ENCODE measurements at regions not wholly inside any gene's neighbourhood (a gene's known extent, or its start where the extent isn't known, plus 50 kb on each side); places are given as distances from the start of the nearest gene placed in this dataset.
A peak's percentile ranks its signal among the peaks of the same experiment; 100 is the strongest.
"Not testable (repeated sequence)": the region's sequence is repeated elsewhere in the genome, so short reads cannot be mapped to it uniquely, and the experiment has no call there.

DNA sequence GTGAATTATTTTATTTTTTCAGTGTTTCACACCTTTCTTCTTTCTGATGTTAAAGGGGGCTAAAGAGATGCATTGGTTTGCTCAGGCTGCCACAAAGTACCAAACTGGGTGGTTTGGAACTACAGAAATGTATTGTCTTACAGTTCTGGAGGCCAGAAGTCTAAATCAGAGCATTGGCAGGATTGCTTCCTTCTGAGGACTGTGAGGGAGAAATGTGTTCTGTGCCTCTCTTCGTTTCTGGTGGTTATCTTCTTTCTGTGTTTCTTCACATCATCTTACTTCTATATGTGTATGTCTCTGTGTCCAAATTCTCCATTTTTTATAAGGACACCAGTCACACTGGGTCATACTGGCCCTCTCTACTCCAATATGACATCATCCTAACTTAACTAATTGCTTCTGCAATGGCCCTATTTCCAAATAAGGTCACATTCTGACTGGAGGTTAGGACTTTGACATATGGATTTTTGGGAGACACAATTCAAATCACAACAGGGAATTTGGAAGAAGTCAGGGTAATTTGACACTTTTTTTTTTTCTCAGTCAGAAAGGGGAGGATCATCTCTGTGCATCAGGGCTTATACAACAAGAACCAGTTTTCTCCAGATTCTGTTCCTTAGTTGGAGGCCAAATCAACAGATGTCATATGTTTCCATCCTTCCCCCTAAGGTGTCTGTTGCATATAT lies 188.2 kb downstream of the KCNRG start:
- DNase-seq, result no peak
- no peak for ATAC-seq
- intact Hi-C loops (cut with DNase I, micrococcal nuclease), result no loop called here

DNA sequence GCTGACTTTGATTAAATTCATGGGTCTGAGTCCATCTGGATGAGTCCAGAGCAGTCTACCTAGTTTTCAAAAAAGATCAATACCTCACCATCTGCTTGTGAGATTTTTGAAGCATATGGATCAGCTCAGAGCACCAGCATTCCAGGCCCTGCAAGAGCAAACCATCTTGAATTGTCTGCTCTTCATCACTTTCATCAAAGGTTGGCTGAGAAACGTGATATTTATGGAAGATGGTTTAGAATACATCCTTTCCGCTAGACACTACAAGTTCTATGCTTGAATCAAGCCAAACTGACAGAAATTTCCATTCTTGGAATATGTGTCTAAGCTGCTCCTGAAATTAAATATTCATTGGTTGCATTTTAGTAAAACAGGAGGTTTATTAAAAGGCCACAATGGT lies 190.3 kb downstream of the KCNRG start:
- DNase-seq (no peak), ATAC-seq (no peak)
- intact Hi-C loops (cut with DNase I, micrococcal nuclease), result no loop called here

DNA sequence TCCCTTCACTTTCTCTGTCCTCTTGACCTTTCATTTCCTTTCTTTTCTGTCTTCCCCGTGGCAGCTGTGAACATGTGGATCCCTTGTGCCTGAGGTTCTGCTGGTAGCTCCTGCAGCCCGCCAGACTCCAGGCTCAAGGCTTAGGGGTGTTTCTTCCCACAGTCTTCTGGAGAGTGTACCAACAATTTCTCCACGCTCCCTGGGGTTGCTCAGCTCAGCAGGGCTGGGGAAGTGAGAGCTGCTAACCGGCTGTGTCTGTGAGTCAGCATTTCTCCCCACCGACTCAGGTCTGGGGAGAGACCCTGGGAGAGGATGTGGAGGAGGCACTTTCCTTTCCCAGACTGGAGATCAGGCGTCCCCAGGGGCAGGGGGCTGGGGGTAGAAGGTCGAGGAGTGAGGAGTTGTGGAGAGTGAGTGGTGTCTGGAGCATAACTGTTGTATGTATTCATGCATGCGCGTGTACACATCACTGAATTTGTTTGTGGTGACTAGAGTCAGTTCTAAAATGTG lies 193.6 kb downstream of the KCNRG start:
- intact Hi-C loops (cut with DNase I, micrococcal nuclease), result no loop called here
- ATAC-seq (no peak), DNase-seq (peak; percentile 15 to 50)

DNA sequence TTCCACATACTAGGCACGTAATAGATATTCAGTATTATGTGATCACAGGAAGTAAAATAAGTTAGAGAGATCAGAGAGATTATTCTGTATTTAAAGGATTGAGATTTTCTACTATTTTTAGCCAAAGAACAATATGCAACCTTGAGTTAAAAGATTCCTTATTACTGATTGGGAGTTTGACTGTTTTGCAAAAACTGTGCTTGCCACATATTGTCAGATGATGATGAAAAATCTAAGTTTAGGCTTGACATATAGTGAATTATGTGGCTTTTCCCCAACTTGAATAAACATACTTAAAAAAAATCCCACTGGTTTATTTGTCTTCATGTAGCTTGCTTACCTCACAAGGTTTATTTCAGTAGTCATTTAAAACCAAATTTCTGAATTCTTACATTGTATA lies 194.4 kb downstream of the KCNRG start:
- ATAC-seq, result no peak
- DNase-seq, result no peak
- intact Hi-C loops (cut with DNase I, micrococcal nuclease), result no loop called here

DNA sequence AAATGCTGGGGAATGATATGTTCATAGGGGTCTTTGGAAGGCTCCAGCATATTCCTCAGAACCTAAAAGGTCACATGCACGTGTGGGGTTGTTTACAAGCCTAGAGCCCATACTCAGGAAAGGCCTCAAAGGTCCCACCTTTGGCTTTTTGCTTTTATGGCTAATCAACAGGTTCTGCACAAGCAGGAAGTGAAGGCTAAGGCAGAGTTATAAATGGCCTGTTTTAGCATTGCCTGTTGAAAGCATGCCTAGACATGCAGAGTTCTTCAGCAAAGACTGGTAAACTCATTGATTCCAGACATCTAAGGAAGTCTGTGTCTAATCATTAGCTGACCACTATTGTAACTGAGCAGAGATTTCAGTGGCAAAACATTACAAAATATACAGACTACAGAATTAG lies 198.3 kb downstream of the KCNRG start:
- no peak for DNase-seq
- no peak for ATAC-seq
- intact Hi-C loops (cut with DNase I, micrococcal nuclease), result no loop called here

DNA sequence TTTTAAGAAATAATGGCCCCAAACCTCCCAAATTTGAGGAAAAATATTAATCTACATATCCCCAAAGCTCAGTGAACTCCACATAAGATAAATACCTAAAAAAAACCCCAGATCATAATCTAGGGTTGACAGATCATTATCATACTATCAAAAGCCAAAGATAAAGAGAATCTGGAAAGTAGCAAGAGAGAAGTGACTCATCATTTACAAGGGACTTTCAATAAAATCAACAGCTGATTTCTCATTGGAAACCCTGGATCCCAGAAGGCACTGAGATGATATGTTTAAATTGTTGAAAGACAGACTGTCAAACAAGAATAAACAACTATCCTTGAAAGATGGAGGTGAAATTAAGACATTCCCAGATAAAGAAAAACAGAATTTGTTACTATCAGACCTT lies 199.3 kb downstream of the KCNRG start:
- ATAC-seq, result no peak
- intact Hi-C loops (cut with DNase I, micrococcal nuclease), result no loop called here
- DNase-seq, result no peak

DNA sequence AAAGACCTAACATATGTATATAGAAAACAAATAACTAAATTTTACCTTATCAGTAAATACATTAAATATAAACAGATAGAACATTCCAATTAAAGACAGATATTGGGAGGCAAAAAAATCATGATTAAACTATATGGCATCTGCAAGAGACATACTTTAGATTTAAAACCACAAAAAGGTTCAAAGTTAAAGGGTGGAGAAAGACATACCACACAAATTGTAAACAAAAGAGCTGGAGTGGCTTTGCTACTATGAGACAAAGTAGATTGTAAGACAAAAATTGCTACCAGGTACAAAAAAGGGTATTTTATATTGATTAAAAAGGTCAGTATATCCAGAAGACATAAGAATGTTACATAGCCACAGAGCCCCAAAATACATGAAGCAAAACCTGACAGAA lies 200.2 kb downstream of the KCNRG start:
- no peak for DNase-seq
- ATAC-seq, result no peak
- intact Hi-C loops (cut with DNase I, micrococcal nuclease), result no loop called here

DNA sequence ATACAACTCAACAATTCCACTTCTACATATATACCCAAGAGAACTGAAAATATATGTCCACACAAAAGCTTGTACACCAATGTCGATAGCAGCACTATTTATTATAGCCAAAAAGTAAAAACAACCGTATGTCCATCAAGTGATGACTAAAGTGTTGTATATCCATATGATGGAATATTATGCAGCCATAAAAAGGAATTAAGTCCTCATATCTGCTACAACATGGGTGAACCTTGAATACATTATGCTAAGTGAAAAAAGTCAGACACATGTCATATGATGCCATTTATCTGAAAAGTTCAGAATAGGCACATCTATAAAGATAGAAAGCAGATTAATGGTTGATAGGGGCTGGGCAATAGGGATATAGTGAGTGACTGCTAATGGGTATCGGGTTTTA lies 204.5 kb downstream of the KCNRG start:
- intact Hi-C loops (cut with DNase I, micrococcal nuclease), result no loop called here
- DNase-seq (no peak), ATAC-seq (no peak)

DNA sequence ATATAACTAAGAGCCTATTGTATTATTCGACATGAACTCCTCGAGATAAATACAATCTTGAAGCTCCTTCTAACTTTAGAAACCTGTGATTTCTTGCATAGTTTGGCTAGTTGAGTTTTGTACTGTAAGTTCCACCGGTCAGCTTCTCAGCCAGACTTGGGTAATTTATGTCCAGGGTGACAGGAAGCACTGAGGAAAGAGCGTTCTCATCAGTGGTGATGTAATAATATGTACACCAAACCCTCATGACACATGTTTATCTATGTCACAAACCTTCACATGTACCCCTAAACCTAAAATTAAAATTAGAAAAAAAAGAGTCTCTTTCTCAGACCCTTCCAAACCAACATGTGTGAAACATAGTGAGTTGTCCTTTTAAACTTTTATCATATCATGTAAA lies 205.7 kb downstream of the KCNRG start:
- ATAC-seq, result no peak
- no peak for DNase-seq
- intact Hi-C loops (cut with DNase I, micrococcal nuclease), result no loop called here

DNA sequence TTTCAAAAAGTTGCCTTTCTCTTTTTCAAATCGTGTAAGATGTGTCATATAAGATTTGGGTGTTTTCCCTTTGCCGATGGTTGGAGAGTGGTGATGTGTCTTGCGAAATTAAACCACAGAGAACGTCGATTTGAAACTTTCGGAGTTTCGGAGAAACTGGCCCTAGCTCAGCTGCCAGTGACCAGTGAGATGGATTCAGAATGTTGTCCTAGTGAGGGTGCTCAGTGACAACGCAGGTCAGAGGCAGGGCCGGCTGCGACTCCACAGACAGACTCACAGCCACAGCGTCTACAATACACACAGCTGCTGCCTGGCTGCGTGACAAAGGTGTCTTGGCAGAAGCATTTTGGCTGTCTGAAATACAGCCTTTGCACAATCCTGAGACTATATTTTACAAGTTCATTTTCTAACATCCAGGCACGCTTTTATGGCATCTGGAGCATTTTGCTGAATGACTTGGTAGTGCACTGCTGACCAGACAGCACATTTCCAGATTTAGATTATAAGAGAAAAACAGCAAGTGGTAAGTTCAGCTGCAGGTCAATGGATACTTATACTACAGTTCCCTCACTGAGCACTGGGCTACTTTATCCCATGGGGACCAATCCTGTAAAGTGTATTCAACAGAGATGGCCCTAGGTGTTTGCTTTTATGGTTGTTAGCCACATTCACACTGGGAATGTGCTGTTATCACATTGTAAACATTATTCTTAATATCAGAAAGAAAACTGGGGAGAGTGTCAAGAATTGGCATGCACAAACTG lies 207.5 kb downstream of the KCNRG start:
- DNase-seq, result peak; percentile 45 to 50
- ATAC-seq, result no peak
- intact Hi-C loops (cut with DNase I, micrococcal nuclease), result no loop called here

DNA sequence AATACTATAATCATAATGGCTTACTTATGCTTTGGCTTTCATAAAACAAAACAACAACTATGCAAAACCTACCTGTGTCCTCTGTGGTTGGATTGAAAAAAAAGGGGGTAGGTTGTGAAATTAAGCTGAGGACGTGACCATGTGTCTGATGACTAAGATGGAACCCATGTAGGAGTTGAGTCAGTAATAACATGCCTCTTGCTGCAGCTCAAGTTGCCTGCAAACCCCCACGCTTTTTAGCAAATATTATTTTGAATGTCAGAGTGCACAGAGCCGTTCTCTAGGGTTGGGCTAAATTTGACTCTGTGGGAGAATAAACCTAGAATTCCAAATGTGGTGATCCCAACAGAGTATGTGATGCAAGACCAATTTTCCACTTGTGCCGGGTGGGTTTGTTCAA lies 209.3 kb downstream of the KCNRG start:
- intact Hi-C loops (cut with DNase I, micrococcal nuclease), result no loop called here
- ATAC-seq (no peak), DNase-seq (no peak)

DNA sequence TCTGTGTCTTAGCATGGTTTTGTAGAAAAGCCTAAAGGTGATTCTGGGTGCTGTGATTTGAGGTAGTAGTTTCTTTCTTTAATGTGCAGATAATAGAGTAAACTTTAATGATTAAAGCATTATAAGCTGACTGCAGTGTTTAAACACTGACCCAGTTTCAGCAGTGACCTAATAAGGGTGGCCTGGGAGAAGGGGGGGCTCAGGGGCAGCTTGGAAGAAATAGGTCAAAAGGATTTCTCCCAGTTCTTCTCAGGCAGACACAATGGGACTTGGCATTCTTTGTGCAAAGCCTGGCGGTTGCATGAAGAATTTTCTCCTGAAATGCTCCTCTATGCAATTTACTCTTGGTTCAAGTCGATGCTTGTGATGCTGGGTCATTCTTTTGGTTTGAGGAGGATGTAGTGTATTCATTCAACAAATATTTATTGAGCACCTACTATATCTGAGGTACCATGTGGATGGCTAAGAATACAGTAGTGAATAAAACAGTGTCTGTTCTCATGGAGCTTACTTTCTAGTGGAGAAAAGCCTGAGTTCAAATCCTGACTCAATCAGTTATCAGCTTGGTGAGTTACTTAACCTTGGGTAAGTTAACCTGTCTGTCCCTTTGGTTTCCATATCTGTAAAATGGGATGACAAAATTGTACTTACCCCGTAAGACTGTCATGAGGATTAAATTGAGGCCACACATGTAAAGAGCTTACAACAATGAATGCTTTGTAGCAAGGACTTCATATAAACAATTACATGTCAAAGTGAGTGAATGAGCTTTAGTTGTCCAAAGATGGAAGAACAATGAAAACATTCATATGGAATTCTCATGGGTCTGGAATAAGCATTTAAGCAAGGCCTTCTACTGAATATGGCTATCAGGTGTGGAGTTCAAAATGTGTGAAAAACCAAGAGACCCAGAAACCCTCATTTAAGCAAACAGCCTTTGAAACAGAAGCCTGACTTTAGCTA lies 210.2 kb downstream of the KCNRG start:
- intact Hi-C loops (cut with DNase I, micrococcal nuclease), result no loop called here
- DNase-seq (no peak), ATAC-seq (no peak)

DNA sequence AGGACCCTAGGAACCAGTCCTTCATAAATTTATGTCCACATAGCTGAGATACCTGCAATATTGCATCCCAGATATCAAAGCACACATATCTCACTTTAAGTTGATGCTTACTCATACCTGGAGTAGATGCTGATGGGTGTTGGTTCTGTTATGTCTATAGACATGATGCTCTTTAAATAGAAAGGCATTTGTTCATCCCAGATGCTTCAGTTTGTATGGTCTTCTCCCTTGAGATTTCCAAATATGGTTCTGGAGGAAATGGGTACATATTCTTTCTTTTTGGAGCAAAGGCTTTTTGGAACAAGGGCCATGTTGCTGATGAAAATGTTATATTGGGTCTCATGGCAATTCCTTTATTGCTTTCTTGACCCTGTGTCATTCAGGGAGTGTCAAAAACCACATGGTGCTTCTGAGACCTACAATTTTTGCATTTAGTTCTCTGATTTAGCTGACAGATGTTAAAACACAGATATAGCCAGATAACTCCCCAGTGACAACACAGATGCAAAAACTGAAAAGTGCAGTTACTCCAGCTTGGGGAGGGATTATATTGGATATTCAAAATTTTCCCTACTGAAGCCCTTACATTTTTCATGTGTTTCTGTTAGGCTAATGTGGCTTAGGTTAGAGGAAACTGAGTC lies 211.4 kb downstream of the KCNRG start:
- intact Hi-C loops (cut with DNase I, micrococcal nuclease), result no loop called here
- no peak for ATAC-seq
- no peak for DNase-seq

DNA sequence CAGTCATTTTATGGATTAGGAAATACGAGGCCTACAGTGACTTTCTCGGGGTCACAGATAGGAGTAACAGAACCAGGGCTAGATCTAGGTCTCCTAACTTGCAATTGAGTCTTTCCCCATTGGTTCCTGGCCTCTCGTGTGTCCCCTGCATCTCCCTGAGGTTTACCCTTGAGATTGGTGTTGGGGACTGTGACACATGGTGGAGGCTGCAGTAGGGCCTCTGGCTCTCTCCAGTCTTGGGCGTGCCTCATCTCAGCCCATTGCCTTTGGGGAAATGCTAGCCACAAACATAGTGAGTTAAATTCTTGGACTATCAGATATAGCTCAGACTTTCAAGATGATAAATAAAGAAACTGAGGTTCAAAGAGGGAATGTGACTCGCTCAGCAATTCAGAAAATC lies 212.1 kb downstream of the KCNRG start:
- intact Hi-C loops (cut with DNase I, micrococcal nuclease), result no loop called here
- no peak for ATAC-seq
- DNase-seq, result no peak

DNA sequence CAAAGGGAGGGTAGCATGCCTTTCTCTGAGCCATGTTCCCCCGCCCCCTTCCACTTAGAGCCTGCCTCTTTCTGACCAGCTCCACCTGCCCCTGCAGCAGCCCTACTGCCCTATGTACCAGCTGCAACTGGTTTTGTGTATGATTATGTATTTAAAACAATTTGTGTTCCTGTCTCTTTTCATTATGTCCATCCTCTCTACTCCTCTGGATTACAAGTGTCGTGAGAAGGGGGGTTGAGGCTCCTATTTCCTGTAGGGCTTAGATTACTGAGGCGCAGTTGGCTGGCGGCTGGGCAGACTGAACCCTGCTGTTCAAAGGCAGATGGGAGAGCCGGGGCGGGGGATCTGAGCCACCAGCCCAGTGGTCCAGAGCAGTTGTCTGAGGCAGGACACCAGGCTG lies 213.3 kb downstream of the KCNRG start:
- intact Hi-C loops (cut with DNase I, micrococcal nuclease), result no loop called here
- ATAC-seq, result no peak
- DNase-seq, result no peak

DNA sequence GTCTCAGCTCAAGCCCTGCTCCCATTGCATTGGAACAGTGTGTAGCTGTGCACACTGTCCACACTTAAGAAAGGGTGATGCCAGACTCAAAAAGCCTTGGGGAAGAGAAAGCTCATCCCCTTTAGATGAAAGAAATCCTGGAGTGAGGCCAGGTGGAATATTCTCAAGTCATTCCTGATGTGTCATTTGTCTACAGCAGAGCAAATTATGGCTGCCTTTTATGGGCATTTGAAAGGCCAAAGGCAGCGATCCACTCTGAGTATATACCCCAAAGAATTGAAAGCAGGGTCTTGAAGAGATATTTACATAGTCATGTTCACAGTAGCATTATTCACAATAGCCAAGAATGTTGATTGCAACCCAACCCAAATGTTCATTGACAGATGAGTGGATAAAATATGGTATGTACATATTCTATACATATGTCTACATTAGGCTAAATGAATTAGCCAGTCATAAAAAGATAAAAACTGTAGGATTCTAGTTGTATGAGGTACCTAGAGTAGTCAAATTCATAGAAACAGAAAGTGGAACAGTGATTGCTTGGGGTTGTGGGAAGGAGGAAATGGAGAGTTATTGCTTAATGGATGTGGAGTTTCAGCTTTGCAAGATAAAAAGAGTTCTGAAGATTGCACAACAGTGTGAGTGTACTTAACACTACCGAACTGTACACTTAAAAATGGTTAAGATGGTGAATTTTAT lies 214.9 kb downstream of the KCNRG start:
- peak; percentile 90 for ATAC-seq
- intact Hi-C loops (cut with DNase I, micrococcal nuclease), result no loop called here
- no peak for DNase-seq

DNA sequence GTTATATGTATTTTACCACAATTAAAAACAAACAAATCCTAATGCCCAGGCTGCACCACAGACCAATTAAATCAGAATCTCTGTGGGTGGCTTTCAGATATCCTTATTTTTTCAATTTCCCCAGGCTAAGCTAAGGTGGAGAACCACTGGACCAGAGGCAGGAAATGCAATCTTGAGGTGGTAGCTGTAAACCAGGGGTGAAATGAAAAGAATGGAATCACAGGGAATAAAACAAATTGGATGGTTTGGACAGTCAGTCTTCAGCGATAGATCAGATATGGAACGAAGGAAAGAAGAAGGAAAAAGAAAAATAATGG lies 215.4 kb downstream of the KCNRG start:
- DNase-seq, result no peak

DNA sequence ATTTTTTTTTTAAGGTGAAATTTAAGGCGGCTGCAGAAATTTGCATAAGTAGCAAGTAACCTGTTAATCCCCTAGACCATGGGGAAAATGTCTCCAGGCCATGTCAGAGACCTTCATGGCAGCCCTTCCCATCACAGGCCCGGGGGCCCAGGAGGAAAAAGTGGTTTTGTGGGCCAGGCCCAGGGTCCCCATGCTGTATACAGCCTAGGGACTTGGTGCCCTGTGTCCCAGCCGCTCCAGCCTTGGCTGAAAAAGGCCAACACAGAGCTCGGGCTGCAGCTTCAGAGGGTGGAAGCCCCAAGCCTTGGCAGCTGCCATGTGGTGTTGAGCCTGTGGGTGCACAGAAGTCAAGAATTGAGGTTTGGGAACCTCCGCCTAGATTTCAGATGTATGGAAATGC lies 218.3 kb downstream of the KCNRG start:
- intact Hi-C loops (cut with DNase I, micrococcal nuclease); DNase-seq; ATAC-seq: not testable (repeated sequence)

More for the DNA sequence above, 215.4 kb downstream of the KCNRG start:
- intact Hi-C loops (cut with DNase I, micrococcal nuclease), result no loop called here
- no peak for ATAC-seq

Data from left colon (tissue), 2 donors.